Nephron progenitor cell (in vitro differentiated cells): ENCODE measurements at regions not wholly inside any gene's neighbourhood (a gene's known extent, or its start where the extent isn't known, plus 50 kb on each side); places are given as distances from the start of the nearest gene placed in this dataset.

ENCODE experiments used
- DNase-seq: peaks from one replicate; pipeline ENCODE4 v3.0.0; 2021
- H3K27ac Mint-ChIP-seq: 2 replicates; pipeline ENCODE4 v1.8.0; 2021; ENCODE audit warnings: mild to moderate bottlenecking, moderate library complexity, mixed read lengths
- H3K27me3 Mint-ChIP-seq: 2 replicates; pipeline ENCODE4 v1.8.0; 2021; ENCODE audit warnings: mild to moderate bottlenecking, low read depth, mixed read lengths; ENCODE audit not compliant: poor library complexity
- H3K36me3 Mint-ChIP-seq: 2 replicates; pipeline ENCODE4 v1.8.0; 2021; ENCODE audit warnings: low read depth, mixed read lengths
- H3K4me1 Mint-ChIP-seq: 2 replicates; pipeline ENCODE4 v1.8.0; 2021; ENCODE audit warnings: mixed read lengths
- H3K4me3 Mint-ChIP-seq: 2 replicates; pipeline ENCODE4 v1.8.0; 2021; ENCODE audit warnings: mild to moderate bottlenecking, moderate library complexity, mixed read lengths
- H3K9me3 Mint-ChIP-seq: 2 replicates; pipeline ENCODE4 v1.8.0; 2021; ENCODE audit warnings: mild to moderate bottlenecking, moderate library complexity, mixed read lengths
- TF ChIP-seq, protein P1 (sequence below): fragments of 200-600 bp; sonication (generic); IDR thresholded peaks from 2 replicates; pipeline ENCODE4 v1.5.0; 2021; ENCODE audit warnings: antibody characterized with exemption

DNA sequence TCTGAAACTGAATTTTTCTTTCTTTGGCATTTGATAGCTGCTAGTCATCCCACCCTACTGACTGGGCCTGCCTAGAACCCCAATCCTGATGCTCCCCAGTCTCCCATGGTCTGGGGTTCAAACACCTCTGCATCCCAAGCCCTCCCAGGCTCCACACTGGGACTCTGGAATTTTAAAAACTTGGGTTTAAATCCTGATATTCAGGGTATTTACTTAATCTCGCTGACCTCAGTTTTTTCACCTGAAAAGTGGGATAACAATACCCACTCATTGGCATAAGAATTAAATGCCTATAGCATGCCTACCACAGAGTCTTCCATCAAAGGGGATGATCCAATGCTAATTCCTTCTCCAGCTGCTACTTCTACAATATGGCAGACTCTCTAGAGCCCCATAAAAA, 264.4 kb downstream of the NPIPA8 start:
- Mint-ChIP-seq H3K4me1 (no peaks in the 10 kb centered on the region), H3K27ac (no peak overlapping the region), H3K27me3 (peaks cover 10% of the 10 kb centered on the region), H3K4me3 (no peak overlapping the region), H3K9me3 (peaks cover 1% of the 10 kb centered on the region), H3K36me3 (no peaks in the 10 kb centered on the region)
- DNase-seq = no peak
- TF ChIP-seq, protein P1, sequence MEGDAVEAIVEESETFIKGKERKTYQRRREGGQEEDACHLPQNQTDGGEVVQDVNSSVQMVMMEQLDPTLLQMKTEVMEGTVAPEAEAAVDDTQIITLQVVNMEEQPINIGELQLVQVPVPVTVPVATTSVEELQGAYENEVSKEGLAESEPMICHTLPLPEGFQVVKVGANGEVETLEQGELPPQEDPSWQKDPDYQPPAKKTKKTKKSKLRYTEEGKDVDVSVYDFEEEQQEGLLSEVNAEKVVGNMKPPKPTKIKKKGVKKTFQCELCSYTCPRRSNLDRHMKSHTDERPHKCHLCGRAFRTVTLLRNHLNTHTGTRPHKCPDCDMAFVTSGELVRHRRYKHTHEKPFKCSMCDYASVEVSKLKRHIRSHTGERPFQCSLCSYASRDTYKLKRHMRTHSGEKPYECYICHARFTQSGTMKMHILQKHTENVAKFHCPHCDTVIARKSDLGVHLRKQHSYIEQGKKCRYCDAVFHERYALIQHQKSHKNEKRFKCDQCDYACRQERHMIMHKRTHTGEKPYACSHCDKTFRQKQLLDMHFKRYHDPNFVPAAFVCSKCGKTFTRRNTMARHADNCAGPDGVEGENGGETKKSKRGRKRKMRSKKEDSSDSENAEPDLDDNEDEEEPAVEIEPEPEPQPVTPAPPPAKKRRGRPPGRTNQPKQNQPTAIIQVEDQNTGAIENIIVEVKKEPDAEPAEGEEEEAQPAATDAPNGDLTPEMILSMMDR = no peak

DNA sequence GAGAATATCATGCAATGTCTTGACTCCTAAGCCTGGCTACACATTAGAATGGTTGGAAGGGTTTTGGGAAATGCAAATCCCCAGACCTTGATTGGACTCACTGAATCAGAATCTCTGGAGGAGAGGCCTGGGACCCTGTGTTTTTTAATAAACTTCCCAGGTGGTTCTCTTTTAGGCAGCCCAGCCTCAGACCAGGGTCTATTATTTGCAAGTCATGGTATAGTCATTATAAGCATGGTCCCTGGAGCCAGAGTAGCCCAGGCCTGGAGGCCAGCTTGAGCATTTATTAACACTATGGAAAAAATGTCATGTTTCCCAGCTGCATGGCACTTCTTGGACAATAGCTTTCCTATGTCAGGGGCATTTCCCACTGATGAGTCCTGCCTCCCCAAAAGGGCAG, 266.9 kb downstream of the NPIPA8 start:
- Mint-ChIP-seq H3K4me3 (no peak overlapping the region), H3K9me3 (peaks cover 18% of the 10 kb centered on the region), H3K4me1 (no peaks in the 10 kb centered on the region), H3K36me3 (no peaks in the 10 kb centered on the region), H3K27ac (no peak overlapping the region), H3K27me3 (peaks cover 10% of the 10 kb centered on the region)
- TF ChIP-seq, protein P1 = no peak
- DNase-seq = no peak

DNA sequence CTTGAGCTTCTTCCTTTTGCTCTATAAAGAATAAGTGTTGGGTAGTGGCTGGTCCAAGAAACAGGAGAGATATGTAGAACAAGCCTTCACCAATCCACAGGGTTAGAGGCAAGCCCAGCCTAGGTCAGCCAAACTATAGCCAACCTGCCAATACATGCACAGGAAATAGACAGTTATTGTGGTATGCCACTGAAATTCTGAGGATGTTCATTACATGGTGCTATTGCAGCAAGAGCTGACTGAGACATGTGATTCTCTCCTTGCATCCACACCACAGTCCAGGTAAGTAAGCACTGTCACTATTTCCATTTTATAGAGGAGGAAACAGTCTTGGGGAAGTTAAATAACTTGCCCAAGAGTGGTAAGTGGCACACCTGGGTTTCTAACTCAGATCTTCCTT, 268.1 kb downstream of the NPIPA8 start:
- no peak overlapping the region for H3K4me3 Mint-ChIP-seq
- no peak for DNase-seq
- no peak overlapping the region for H3K27ac Mint-ChIP-seq
- TF ChIP-seq, protein P1 = no peak
- peaks cover 10% of the 10 kb centered on the region for H3K27me3 Mint-ChIP-seq
- no peaks in the 10 kb centered on the region for H3K4me1 Mint-ChIP-seq
- H3K36me3 Mint-ChIP-seq = no peaks in the 10 kb centered on the region
- peaks cover 19% of the 10 kb centered on the region for H3K9me3 Mint-ChIP-seq

DNA sequence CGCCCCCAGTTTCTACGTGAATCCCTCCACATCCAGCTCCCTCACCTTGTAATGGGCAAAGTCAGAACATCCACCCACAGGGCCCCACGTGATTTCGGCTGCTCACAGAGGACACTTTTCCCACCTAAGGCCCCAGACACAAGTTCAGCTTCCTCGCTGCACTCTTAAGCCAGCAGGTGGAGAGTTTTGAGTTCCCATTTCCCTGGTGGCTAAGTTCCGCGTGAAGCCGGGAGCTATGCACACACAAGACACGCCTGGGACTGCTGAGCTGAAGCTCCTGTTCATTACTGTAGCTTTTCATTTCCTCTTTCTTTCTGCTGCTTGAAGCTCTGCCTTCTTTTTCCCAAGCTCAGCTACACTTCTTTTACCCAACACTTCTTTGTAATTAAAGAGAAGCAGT, 273.8 kb downstream of the NPIPA8 start:
- no peaks in the 10 kb centered on the region for H3K4me1 Mint-ChIP-seq
- H3K4me3 Mint-ChIP-seq = no peak overlapping the region
- DNase-seq = no peak
- peaks cover 19% of the 10 kb centered on the region for H3K9me3 Mint-ChIP-seq
- H3K27ac Mint-ChIP-seq = no peak overlapping the region
- H3K36me3 Mint-ChIP-seq = no peaks in the 10 kb centered on the region
- TF ChIP-seq, protein P1 = no peak
- H3K27me3 Mint-ChIP-seq = peaks cover 4% of the 10 kb centered on the region

DNA sequence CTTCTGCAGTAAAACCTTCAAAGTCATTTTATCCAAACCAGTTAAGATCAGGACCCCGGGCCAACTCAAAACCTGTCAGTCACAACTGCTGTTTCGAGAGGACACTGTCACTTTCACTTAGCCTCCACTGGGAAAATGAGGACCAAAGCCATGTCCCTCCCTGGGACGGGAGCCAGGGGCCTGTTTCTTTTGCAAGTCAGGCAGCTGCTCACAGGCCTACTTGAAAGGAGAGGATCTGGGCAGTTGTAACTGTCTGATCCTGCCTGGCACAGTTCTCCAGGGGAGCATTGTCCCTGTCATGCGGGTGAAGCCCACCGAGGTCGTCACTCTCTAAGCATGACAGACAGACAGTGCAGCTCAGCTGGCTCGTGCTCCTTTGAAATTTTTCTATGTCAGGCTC, 276.2 kb downstream of the NPIPA8 start:
- no peak for DNase-seq
- Mint-ChIP-seq H3K36me3 (no peaks in the 10 kb centered on the region), H3K4me3 (no peak overlapping the region), H3K9me3 (peaks cover 5% of the 10 kb centered on the region), H3K27ac (no peak overlapping the region), H3K27me3 (peaks cover 4% of the 10 kb centered on the region), H3K4me1 (no peaks in the 10 kb centered on the region)
- TF ChIP-seq, protein P1 = no peak

DNA sequence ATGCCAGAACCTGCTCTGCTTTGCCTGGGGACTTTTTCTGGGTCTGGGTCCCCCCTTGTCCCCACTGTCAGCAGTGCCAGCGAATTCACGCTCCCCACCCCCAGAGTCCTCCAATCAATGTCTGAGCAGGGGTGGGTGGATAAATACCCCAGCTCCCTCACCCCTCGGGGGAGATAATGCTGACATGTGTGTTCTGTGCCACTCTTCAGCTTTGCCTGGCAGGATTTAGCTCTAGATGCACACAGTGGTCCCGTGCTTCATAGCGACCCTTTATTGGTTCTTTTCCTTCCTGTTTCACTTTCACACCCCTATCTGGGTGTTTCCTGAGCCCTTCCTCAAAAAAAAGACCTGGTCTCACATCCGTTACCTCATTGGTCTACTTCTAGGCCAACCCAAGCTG, 277.0 kb downstream of the NPIPA8 start:
- Mint-ChIP-seq H3K4me3 (no peak overlapping the region), H3K36me3 (no peaks in the 10 kb centered on the region), H3K9me3 (no peaks in the 10 kb centered on the region), H3K27ac (no peak overlapping the region), H3K4me1 (no peaks in the 10 kb centered on the region), H3K27me3 (peaks cover 4% of the 10 kb centered on the region)
- DNase-seq = no peak
- TF ChIP-seq, protein P1 = no peak
